MM.1S (cell line): ENCODE measurements at regions not wholly inside any gene's neighbourhood (a gene's known extent, or its start where the extent isn't known, plus 50 kb on each side); places are given as distances from the start of the nearest gene placed in this dataset.

ENCODE experiments used
- DNase-seq: peaks from one replicate; pipeline ENCODE4 v3.0.0-alpha.2; 2015
- H2AFZ ChIP-seq: fragments of 300-600 bp; sonication (generic); 2 replicates; pipeline ENCODE4 v1.6.0; 2016; ENCODE audit warnings: antibody characterized with exemption, low read length
- H3F3A ChIP-seq: fragments of 300-600 bp; sonication (generic); 2 replicates; pipeline ENCODE4 v1.6.1; 2016; ENCODE audit warnings: mild to moderate bottlenecking, antibody characterized with exemption, low read length, moderate library complexity, mixed read lengths; ENCODE audit not compliant: insufficient read depth
- H3K27ac ChIP-seq: fragments of 300-600 bp; sonication (generic); 2 replicates; pipeline ENCODE4 v1.5.1; 2016; ENCODE audit warnings: mild to moderate bottlenecking, low read length
- H3K27me3 ChIP-seq: fragments of 300-600 bp; sonication (generic); replicated peaks from 2 replicates; pipeline ENCODE4 v1.6.0; 2016; ENCODE audit warnings: low read length; ENCODE audit not compliant: insufficient read depth
- H3K36me3 ChIP-seq: fragments of 300-600 bp; sonication (generic); replicated peaks from 2 replicates; pipeline ENCODE4 v1.6.1; 2016; ENCODE audit warnings: mild to moderate bottlenecking, low read length, mixed read lengths; ENCODE audit not compliant: insufficient read depth
- H3K4me1 ChIP-seq: fragments of 300-600 bp; sonication (generic); 2 replicates; pipeline ENCODE4 v1.6.1; 2016; ENCODE audit warnings: low read length, mixed read lengths
- H3K4me2 ChIP-seq: fragments of 300-600 bp; sonication (generic); 2 replicates; pipeline ENCODE4 v1.6.0; 2016; ENCODE audit warnings: low read depth, low read length
- H3K4me3 ChIP-seq: fragments of 300-600 bp; sonication (generic); 2 replicates; pipeline ENCODE4 v1.5.1; 2016; ENCODE audit warnings: low read length, mixed read lengths
- H3K79me2 ChIP-seq: fragments of 300-600 bp; sonication (generic); 2 replicates; pipeline ENCODE4 v1.6.1; 2016; ENCODE audit warnings: mixed run types, low read length, mixed read lengths
- H3K9ac ChIP-seq: fragments of 300-600 bp; sonication (generic); 2 replicates; pipeline ENCODE4 v1.6.1; 2016; ENCODE audit warnings: low read length, mixed read lengths
- H3K9me2 ChIP-seq: fragments of 300-600 bp; sonication (generic); replicated peaks from 2 replicates; pipeline ENCODE4 v1.6.1; 2016; ENCODE audit warnings: mild to moderate bottlenecking, low read length, mixed read lengths; ENCODE audit not compliant: insufficient read depth
- H3K9me3 ChIP-seq: fragments of 300-600 bp; sonication (generic); replicated peaks from 2 replicates; pipeline ENCODE4 v1.6.1; 2016; ENCODE audit warnings: mild to moderate bottlenecking, low read length, mixed read lengths; ENCODE audit not compliant: insufficient read depth
- H4K20me1 ChIP-seq: fragments of 300-600 bp; sonication (generic); 2 replicates; pipeline ENCODE4 v1.6.1; 2016; ENCODE audit warnings: mild to moderate bottlenecking, low read length, moderate library complexity, mixed read lengths; ENCODE audit not compliant: insufficient read depth
- CTCF ChIP-seq: fragments of 300-600 bp; sonication (generic); IDR thresholded peaks from 2 replicates; pipeline ENCODE4 v1.5.1; 2016; ENCODE audit warnings: antibody characterized with exemption, low read length, mixed read lengths
- EZH2 ChIP-seq: fragments of 300-600 bp; sonication (generic); optimal IDR thresholded peaks from 2 replicates; pipeline ENCODE3; 2017; ENCODE audit warnings: low read depth, mild to moderate bottlenecking, antibody characterized with exemption, low read length, mixed read lengths
- EZH2phosphoT487 ChIP-seq: fragments of 300-600 bp; sonication (generic); IDR thresholded peaks from 2 replicates; pipeline ENCODE4 v1.6.1; 2018; ENCODE audit warnings: antibody characterized with exemption, low read length

GRCh38 chr6:6376845-6377244 is 56.4 kb upstream of the F13A1 start:
- H4K20me1 ChIP-seq = no peaks in the 10 kb centered on the region
- H3K4me3 ChIP-seq = no peak overlapping the region
- H3K9me2 ChIP-seq = no peaks in the 10 kb centered on the region
- no peaks in the 10 kb centered on the region for H3F3A ChIP-seq
- TF ChIP-seq EZH2phosphoT487 = no peak
- no peak for TF ChIP-seq CTCF
- TF ChIP-seq EZH2 = no peak
- no peak overlapping the region for H3K4me2 ChIP-seq
- H3K9ac ChIP-seq = no peak overlapping the region
- H3K9me3 ChIP-seq = no peaks in the 10 kb centered on the region
- no peaks in the 10 kb centered on the region for H3K79me2 ChIP-seq
- no peaks in the 10 kb centered on the region for H3K27me3 ChIP-seq
- H2AFZ ChIP-seq = no peak overlapping the region
- H3K36me3 ChIP-seq = no peaks in the 10 kb centered on the region
- no peak for DNase-seq
- no peak overlapping the region for H3K27ac ChIP-seq
- no peaks in the 10 kb centered on the region for H3K4me1 ChIP-seq

- no peaks in the 10 kb centered on the region for H3K79me2 ChIP-seq
- no peak overlapping the region for H3K9ac ChIP-seq
- H3F3A ChIP-seq = no peaks in the 10 kb centered on the region
- H3K4me1 ChIP-seq = no peaks in the 10 kb centered on the region
- H3K9me3 ChIP-seq = no peaks in the 10 kb centered on the region
- no peak for DNase-seq
- H3K27ac ChIP-seq = no peak overlapping the region
- H2AFZ ChIP-seq = no peak overlapping the region
- TF ChIP-seq EZH2 = no peak
- TF ChIP-seq CTCF = no peak
- no peak for TF ChIP-seq EZH2phosphoT487
- H3K27me3 ChIP-seq = no peaks in the 10 kb centered on the region
- no peak overlapping the region for H3K4me2 ChIP-seq
- no peaks in the 10 kb centered on the region for H4K20me1 ChIP-seq
- H3K4me3 ChIP-seq = no peak overlapping the region
- no peaks in the 10 kb centered on the region for H3K36me3 ChIP-seq
- H3K9me2 ChIP-seq = no peaks in the 10 kb centered on the region
Observed at GRCh38 chr6:6377621-6378020, 57.2 kb upstream of the F13A1 start.

GRCh38 chr6:6379573-6379972 is 59.1 kb upstream of the F13A1 start:
- no peak for DNase-seq
- Histone ChIP-seq H2AFZ (no peak overlapping the region), H3K9ac (no peak overlapping the region), H4K20me1 (no peaks in the 10 kb centered on the region), H3K79me2 (no peaks in the 10 kb centered on the region), H3K9me3 (no peaks in the 10 kb centered on the region), H3K4me1 (peaks cover 9% of the 10 kb centered on the region), H3K27me3 (no peaks in the 10 kb centered on the region), H3K27ac (no peak overlapping the region), H3K9me2 (no peaks in the 10 kb centered on the region), H3F3A (peaks cover 7% of the 10 kb centered on the region), H3K4me3 (no peak overlapping the region), H3K4me2 (no peak overlapping the region), H3K36me3 (no peaks in the 10 kb centered on the region)
- TF ChIP-seq EZH2 (no peak), CTCF (no peak), EZH2phosphoT487 (no peak)
